H9 (cell line): ENCODE measurements at regions not wholly inside any gene's neighbourhood (a gene's known extent, or its start where the extent isn't known, plus 50 kb on each side); places are given as distances from the start of the nearest gene placed in this dataset.

Experiments used
- DNase-seq: peaks from one replicate; pipeline ENCODE4 v3.0.0-alpha.2; 2017
- H2AFZ ChIP-seq: one replicate; pipeline ENCODE4 v1.6.1; 2013; ENCODE audit warnings: mild to moderate bottlenecking, low read length, control low read depth, moderate library complexity
- H2AK5ac ChIP-seq: 2 replicates; pipeline ENCODE4 v1.6.1; 2013; ENCODE audit warnings: low read length, control low read depth, mixed read lengths; ENCODE audit not compliant: insufficient read length
- H2BK120ac ChIP-seq: one replicate; pipeline ENCODE4 v1.6.1; 2013; ENCODE audit warnings: low read depth, mild to moderate bottlenecking, low read length, control low read depth, inconsistent platforms; ENCODE audit not compliant: poor library complexity, severe bottlenecking
- H2BK12ac ChIP-seq: 2 replicates; pipeline ENCODE4 v1.6.1; 2013; ENCODE audit warnings: low read length, control low read depth, mixed read lengths, low read depth; ENCODE audit not compliant: insufficient read length
- H2BK15ac ChIP-seq: 2 replicates; pipeline ENCODE4 v1.6.1; 2013; ENCODE audit warnings: low read depth, low read length, control low read depth
- H2BK20ac ChIP-seq: one replicate; pipeline ENCODE4 v1.6.1; 2013; ENCODE audit warnings: low read depth, mild to moderate bottlenecking, low read length, control low read depth, inconsistent platforms; ENCODE audit not compliant: poor library complexity, severe bottlenecking
- H2BK5ac ChIP-seq: 2 replicates; pipeline ENCODE4 v1.6.1; 2013; ENCODE audit warnings: low read length, control low read depth, mixed read lengths; ENCODE audit not compliant: insufficient read length
- H3K14ac ChIP-seq: 2 replicates; pipeline ENCODE4 v1.6.1; 2013; ENCODE audit warnings: low read length, control low read depth; ENCODE audit not compliant: insufficient read depth
- H3K18ac ChIP-seq: 2 replicates; pipeline ENCODE4 v1.6.1; 2013; ENCODE audit warnings: low read depth, mild to moderate bottlenecking, mixed read lengths, low read length, control low read depth; ENCODE audit not compliant: insufficient read length
- H3K23ac ChIP-seq: 2 replicates; pipeline ENCODE4 v1.6.1; 2013; ENCODE audit warnings: low read length, control low read depth, mixed read lengths, low read depth; ENCODE audit not compliant: insufficient read length
- H3K23me2 ChIP-seq: 2 replicates; pipeline ENCODE4 v1.6.1; 2013; ENCODE audit warnings: low read depth, mild to moderate bottlenecking, mixed read lengths, low read length, control low read depth; ENCODE audit not compliant: insufficient read length, poor library complexity, severe bottlenecking
- H3K27ac ChIP-seq: 2 replicates; pipeline ENCODE4 v1.5.1; 2013; ENCODE audit warnings: low read length, control low read depth, mixed read lengths, low read depth; ENCODE audit not compliant: insufficient read length
- H3K27me3 ChIP-seq: 2 replicates; pipeline ENCODE4 v1.6.1; 2013; ENCODE audit warnings: low read length, control low read depth, inconsistent platforms; ENCODE audit not compliant: insufficient read depth
- H3K4ac ChIP-seq: 2 replicates; pipeline ENCODE4 v1.6.1; 2013; ENCODE audit warnings: low read depth, mild to moderate bottlenecking, control low read depth, inconsistent platforms, low read length, moderate library complexity
- H3K4me1 ChIP-seq: 2 replicates; pipeline ENCODE4 v1.6.1; 2013; ENCODE audit warnings: low read length, control low read depth, inconsistent platforms; ENCODE audit not compliant: insufficient read depth
- H3K4me2 ChIP-seq: 2 replicates; pipeline ENCODE4 v1.6.1; 2013; ENCODE audit warnings: low read length, control low read depth, mixed read lengths; ENCODE audit not compliant: insufficient read length, insufficient read depth
- H3K56ac ChIP-seq: 2 replicates; pipeline ENCODE4 v1.6.1; 2013; ENCODE audit warnings: low read depth, mild to moderate bottlenecking, mixed read lengths, low read length, control low read depth; ENCODE audit not compliant: insufficient read length
- H3K79me1 ChIP-seq: 2 replicates; pipeline ENCODE4 v1.6.1; 2013; ENCODE audit warnings: low read depth, mild to moderate bottlenecking, moderate library complexity, low read length, control low read depth, inconsistent platforms; ENCODE audit not compliant: insufficient read depth, poor library complexity, severe bottlenecking
- H3K79me2 ChIP-seq: 2 replicates; pipeline ENCODE4 v1.6.1; 2013; ENCODE audit warnings: low read length, control low read depth, inconsistent platforms; ENCODE audit not compliant: insufficient read depth
- H3K9ac ChIP-seq: 2 replicates; pipeline ENCODE4 v1.6.1; 2013; ENCODE audit warnings: low read length, control low read depth, mixed read lengths; ENCODE audit not compliant: insufficient read length; ENCODE audit errors: extremely low read depth
- H3K9me3 ChIP-seq: one replicate; pipeline ENCODE4 v1.6.1; 2013; ENCODE audit warnings: low read depth, low read length, inconsistent platforms; ENCODE audit not compliant: control insufficient read depth
- H3T11ph ChIP-seq: one replicate; pipeline ENCODE4 v1.6.1; 2013; ENCODE audit warnings: mild to moderate bottlenecking, low read length, control low read depth, inconsistent platforms
- H4K20me1 ChIP-seq: one replicate; pipeline ENCODE4 v1.6.1; 2013; ENCODE audit not compliant: control insufficient read depth, insufficient read length, insufficient read depth
- H4K5ac ChIP-seq: 2 replicates; pipeline ENCODE4 v1.6.1; 2013; ENCODE audit warnings: low read depth, mild to moderate bottlenecking, mixed read lengths, low read length, control low read depth; ENCODE audit not compliant: insufficient read length
- H4K8ac ChIP-seq: replicated peaks from 2 replicates; pipeline ENCODE4 v1.6.1; 2013; ENCODE audit warnings: low read length, control low read depth, mixed read lengths, low read depth; ENCODE audit not compliant: insufficient read length
- H4K91ac ChIP-seq: 2 replicates; pipeline ENCODE4 v1.6.1; 2013; ENCODE audit warnings: low read depth, mild to moderate bottlenecking, moderate library complexity, mixed read lengths, low read length, control low read depth; ENCODE audit not compliant: insufficient read length
- H3K27ac Mint-ChIP-seq, 3 experiments: 2 replicates in 2 of 3; 3 replicates in 1 of 3; pipeline ENCODE4 v1.8.0; 2020 to 2021; ENCODE audit warnings: mixed read lengths in 3 of 3, mild to moderate bottlenecking in 1 of 3, moderate library complexity in 1 of 3
- H3K27me3 Mint-ChIP-seq: 2 replicates; pipeline ENCODE4 v1.8.0; 2021; ENCODE audit warnings: low read depth, mild to moderate bottlenecking, moderate library complexity, mixed read lengths
- H3K36me3 Mint-ChIP-seq, 3 experiments: 2 replicates in 2 of 3; 3 replicates in 1 of 3; pipeline ENCODE4 v1.8.0; 2020 to 2021; ENCODE audit warnings: low read depth in 3 of 3, mixed read lengths in 3 of 3; ENCODE audit not compliant: insufficient read depth in 1 of 3
- H3K4me1 Mint-ChIP-seq, 2 experiments: 2 replicates each; pipeline ENCODE4 v1.8.0; 2020; ENCODE audit warnings: mixed read lengths in 2 of 2
- H3K4me3 Mint-ChIP-seq, 2 experiments: 2 replicates in 1 of 2; 3 replicates in 1 of 2; pipeline ENCODE4 v1.8.0; 2020 to 2021; ENCODE audit warnings: mild to moderate bottlenecking in 2 of 2, mixed read lengths in 2 of 2, moderate library complexity in 1 of 2
- H3K9me3 Mint-ChIP-seq, 2 experiments: 2 replicates in 1 of 2; 3 replicates in 1 of 2; pipeline ENCODE4 v1.8.0; 2020; ENCODE audit warnings: mild to moderate bottlenecking in 2 of 2, mixed read lengths in 2 of 2, moderate library complexity in 1 of 2
- CTCF ChIP-seq: fragments of 200-600 bp; sonication (generic); conservative IDR thresholded peaks from 3 replicates; pipeline ENCODE4 v1.8.0; 2021; ENCODE audit warnings: antibody characterized with exemption, mild to moderate bottlenecking

DNA sequence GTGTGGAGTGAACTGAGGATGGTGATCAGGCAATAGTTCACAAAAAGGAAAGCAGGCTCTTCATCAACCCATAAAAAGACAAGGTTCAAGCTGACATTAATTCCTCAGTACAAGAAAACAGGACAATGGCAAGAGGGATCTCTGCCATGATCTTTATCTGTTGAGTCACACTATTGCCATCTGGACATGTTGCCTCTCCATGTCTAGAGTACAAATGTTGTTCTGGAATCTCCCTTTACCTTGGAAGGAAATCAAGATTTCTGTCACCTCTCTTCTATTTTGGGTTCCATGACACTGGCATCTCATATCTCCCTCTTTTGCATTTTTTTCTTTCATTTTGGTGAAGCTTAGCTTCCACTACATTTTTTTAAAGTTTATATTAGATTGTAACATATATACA lies 329.1 kb downstream of the USP25 start:
- Histone ChIP-seq H3K4me1 (no peaks in the 10 kb centered on the region), H3K4ac (no peak overlapping the region), H4K8ac (no peak overlapping the region), H4K5ac (no peak overlapping the region), H3K79me2 (no peaks in the 10 kb centered on the region), H3K18ac (no peak overlapping the region), H2BK120ac (no peak overlapping the region), H3K14ac (no peak overlapping the region), H2BK20ac (no peak overlapping the region), H3K9me3 (no peaks in the 10 kb centered on the region), H3K79me1 (no peaks in the 10 kb centered on the region), H3K23me2 (no peaks in the 10 kb centered on the region), H3K4me2 (no peak overlapping the region), H3K23ac (no peak overlapping the region), H4K20me1 (no peaks in the 10 kb centered on the region), H3K27ac (no peak overlapping the region), H4K91ac (no peak overlapping the region), H3T11ph (no peak overlapping the region), H3K56ac (no peak overlapping the region), H2AK5ac (no peak overlapping the region), H2BK5ac (no peak overlapping the region), H2BK12ac (no peak overlapping the region), H3K27me3 (no peaks in the 10 kb centered on the region), H3K9ac (no peak overlapping the region), H2AFZ (no peak overlapping the region), H2BK15ac (no peak overlapping the region)
- TF ChIP-seq CTCF: no peak
- no peak for DNase-seq
- Mint-ChIP-seq H3K27ac (no peak overlapping the region), H3K9me3 (peaks cover 5 to 8% of the 10 kb centered on the region in 2 experiments; a peak in 3 of 5 replicates), H3K4me1 (peaks cover 0 to 2% of the 10 kb centered on the region in 2 experiments; a peak in 2 of 4 replicates), H3K36me3 (peaks cover 0 to 3% (median 1%) of the 10 kb centered on the region in 3 experiments; a peak in 1 of 7 replicates), H3K4me3 (no peak overlapping the region), H3K27me3 (peaks cover 1% of the 10 kb centered on the region; the same call in 1 of the 2 replicates)
